ENCODE measurements at regions not wholly inside any gene's neighbourhood (a gene's known extent, or its start where the extent isn't known, plus 50 kb on each side); places are given as distances from the start of the nearest gene placed in this dataset.

- H4K20me1 ChIP-seq (ENCODE audit: insufficient read depth, low read length), result no peaks in the 10 kb centered on the region
- no peaks in the 10 kb centered on the region for H3K27me3 ChIP-seq (ENCODE audit: control insufficient read depth in 2 of 2, insufficient read depth in 2 of 2, low read length in 2 of 2)
- no peaks in the 10 kb centered on the region for H3K9me3 ChIP-seq (replicated peaks in 1 of 2; ENCODE audit: control insufficient read depth in 1 of 2, insufficient read depth in 1 of 2, low read length in 2 of 2)
- Mint-ChIP-seq H3K4me3 (no peak overlapping the region), H3K36me3 (no peaks in the 10 kb centered on the region), H3K9me3 (no peaks in the 10 kb centered on the region), H3K27me3 (ENCODE audit: low read depth in 3 of 3) (peaks cover 0 to 1% (median 0%) of the 10 kb centered on the region in 3 donors), H3K27ac (no peak overlapping the region), H3K4me1 (no peaks in the 10 kb centered on the region)
- DNase-seq, result no peak
- TF ChIP-seq CTCF (IDR thresholded peaks at IDR 0.05), result no peak
- H3K27ac ChIP-seq (ENCODE audit: low read depth in 1 of 2, low read length in 2 of 2), result no peak overlapping the region
- no peak overlapping the region for H3K4me3 ChIP-seq (replicated peaks in 1 of 3; ENCODE audit: low read depth in 2 of 3, low read length in 3 of 3)
- H3K9ac ChIP-seq (ENCODE audit: insufficient read depth, low read length, poor library complexity, severe bottlenecking), result no peak overlapping the region
- no peaks in the 10 kb centered on the region for H3K79me2 ChIP-seq (ENCODE audit: insufficient read depth, low read length)
- no peak overlapping the region for H3K4me2 ChIP-seq (replicated peaks; ENCODE audit: extremely low read depth, low read length, poor library complexity, severe bottlenecking)
- WGBS (ENCODE audit: insufficient coverage), result 100% methylated on average over 1 of the region's 1 CpG
- no peaks in the 10 kb centered on the region for H3K36me3 ChIP-seq (replicated peaks in 1 of 2; ENCODE audit: control insufficient read depth in 1 of 2, insufficient read depth in 2 of 2, low read length in 2 of 2)
- H3K4me1 ChIP-seq (ENCODE audit: control insufficient read depth in 1 of 2, insufficient read depth in 2 of 2, low read length in 2 of 2), result no peaks in the 10 kb centered on the region
- H2AFZ ChIP-seq (ENCODE audit: insufficient read depth, low read depth, low read length, poor library complexity, severe bottlenecking), result no peak overlapping the region
- intact Hi-C loops (cut with micrococcal nuclease), result no loop called here
These were observed 964.9 kb downstream of the MAT2B start for GRCh38 chr5:164470312-164470711.

GRCh38 chr5:164472165-164472564 is 966.7 kb downstream of the MAT2B start:
- H3K4me3 Mint-ChIP-seq, result no peak overlapping the region
- H3K4me2 ChIP-seq (replicated peaks; ENCODE audit: extremely low read depth, low read length, poor library complexity, severe bottlenecking), result no peak overlapping the region
- WGBS (ENCODE audit: insufficient coverage), result no CpG with 5 or more reads among the region's 1 CpG
- H4K20me1 ChIP-seq (ENCODE audit: insufficient read depth, low read length), result no peaks in the 10 kb centered on the region
- intact Hi-C loops (cut with micrococcal nuclease), result no loop called here
- no peak for DNase-seq
- no peaks in the 10 kb centered on the region for H3K79me2 ChIP-seq (ENCODE audit: insufficient read depth, low read length)
- no peak overlapping the region for H3K4me3 ChIP-seq (replicated peaks in 1 of 3; ENCODE audit: low read depth in 2 of 3, low read length in 3 of 3)
- H3K36me3 Mint-ChIP-seq, result no peaks in the 10 kb centered on the region
- no peaks in the 10 kb centered on the region for H3K9me3 ChIP-seq (replicated peaks in 1 of 2; ENCODE audit: control insufficient read depth in 1 of 2, insufficient read depth in 1 of 2, low read length in 2 of 2)
- H3K9me3 Mint-ChIP-seq, result no peaks in the 10 kb centered on the region
- no peaks in the 10 kb centered on the region for H3K4me1 Mint-ChIP-seq
- H3K27ac ChIP-seq (ENCODE audit: low read depth in 1 of 2, low read length in 2 of 2), result no peak overlapping the region
- H3K36me3 ChIP-seq (replicated peaks in 1 of 2; ENCODE audit: control insufficient read depth in 1 of 2, insufficient read depth in 2 of 2, low read length in 2 of 2), result no peaks in the 10 kb centered on the region
- no peak overlapping the region for H3K9ac ChIP-seq (ENCODE audit: insufficient read depth, low read length, poor library complexity, severe bottlenecking)
- H3K27me3 Mint-ChIP-seq (ENCODE audit: low read depth in 3 of 3), result peaks cover 0 to 1% (median 0%) of the 10 kb centered on the region in 3 donors
- H3K27ac Mint-ChIP-seq, result no peak overlapping the region
- H2AFZ ChIP-seq (ENCODE audit: insufficient read depth, low read depth, low read length, poor library complexity, severe bottlenecking), result no peak overlapping the region
- TF ChIP-seq CTCF (IDR thresholded peaks at IDR 0.05), result no peak
- H3K4me1 ChIP-seq (ENCODE audit: control insufficient read depth in 1 of 2, insufficient read depth in 2 of 2, low read length in 2 of 2), result no peaks in the 10 kb centered on the region
- H3K27me3 ChIP-seq (ENCODE audit: control insufficient read depth in 2 of 2, insufficient read depth in 2 of 2, low read length in 2 of 2), result no peaks in the 10 kb centered on the region

Data from CD14-positive monocyte (primary cell).